ENCODE measurements at regions not wholly inside any gene's neighbourhood (a gene's known extent, or its start where the extent isn't known, plus 50 kb on each side); places are given as distances from the start of the nearest gene placed in this dataset.

DNA sequence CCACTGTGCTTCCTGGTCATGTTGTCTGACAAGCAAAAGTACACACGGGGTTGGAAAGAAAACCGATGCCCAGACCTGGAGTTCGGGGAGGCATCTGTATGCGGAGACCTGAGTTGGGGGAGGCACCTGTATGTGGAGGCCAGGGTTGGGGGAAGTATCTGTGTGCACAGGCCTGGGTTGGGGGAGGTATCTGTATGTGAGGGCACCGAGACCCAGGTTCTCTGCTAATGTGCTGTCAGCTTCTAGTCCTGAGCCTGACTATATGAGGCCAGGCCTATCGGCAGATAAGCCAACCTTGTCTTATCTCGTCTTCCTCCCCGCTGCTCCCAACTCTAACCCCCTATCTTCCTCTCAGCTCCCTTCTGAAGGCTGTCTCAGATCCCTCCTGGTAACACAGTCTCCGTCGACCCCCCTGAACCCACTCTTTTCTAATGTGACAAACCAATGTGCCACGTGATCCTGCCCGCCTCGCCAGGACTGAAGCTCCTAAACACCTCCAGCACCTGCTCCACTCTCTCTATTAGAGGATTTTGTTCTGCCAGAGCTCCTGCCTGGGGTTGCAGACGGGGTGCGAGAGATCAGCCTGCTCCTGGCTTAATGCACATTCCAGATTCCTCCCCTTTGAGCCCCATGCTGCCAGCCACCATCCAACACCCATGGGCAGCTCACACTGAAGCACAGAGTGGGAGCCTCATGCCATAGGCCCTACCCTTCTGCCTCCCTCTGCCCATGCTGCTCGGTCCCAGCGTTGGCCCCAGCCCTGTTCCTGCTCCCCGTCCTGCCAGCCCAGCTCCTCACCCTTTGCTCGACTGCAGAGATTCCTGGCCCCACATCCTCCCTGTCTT, 188.4 kb downstream of the SH3BP4 start:
- peaks cover 0 to 58% (median 15%) of the 10 kb centered on the region in 5 experiments for H3K27me3 ChIP-seq (replicated peaks in 2 of 5; ENCODE audit: control insufficient read depth in 4 of 5, insufficient read depth in 5 of 5, low read length in 4 of 5)
- no peaks in the 10 kb centered on the region for H3K4me1 ChIP-seq (ENCODE audit: control extremely low read depth in 1 of 4, control insufficient read depth in 4 of 4, insufficient read depth in 4 of 4, low read length in 3 of 4)
- ChIA-PET POLR2A (no interaction called here), CTCF (interaction anchor here (1.4 kb wide), 1 partner anchor 606 kb away, joined by 3 read pairs; no protein-coding TSS in a partner anchor)
- H3K27ac ChIP-seq (ENCODE audit: insufficient read depth in 1 of 2, low read depth in 1 of 2, low read length in 2 of 2, poor library complexity in 1 of 2, severe bottlenecking in 2 of 2), result no peak overlapping the region
- H3K4me3 ChIP-seq (ENCODE audit: control insufficient read depth in 1 of 7, extremely low read depth in 1 of 7, insufficient read depth in 4 of 7, low read depth in 2 of 7, low read length in 6 of 7), result no peak overlapping the region
- no peak for DNase-seq
- H3K36me3 ChIP-seq (ENCODE audit: control insufficient read depth in 4 of 4, insufficient read depth in 4 of 4, low read length in 3 of 4), result no peaks in the 10 kb centered on the region
- WGBS (ENCODE audit: insufficient coverage), result 95% methylated on average over 17 of the region's 19 CpGs
- no peaks in the 10 kb centered on the region for H3K9me3 ChIP-seq (ENCODE audit: control extremely low read depth in 1 of 5, control insufficient read depth in 4 of 5, insufficient read depth in 2 of 5, low read depth in 1 of 5, low read length in 4 of 5)

DNA sequence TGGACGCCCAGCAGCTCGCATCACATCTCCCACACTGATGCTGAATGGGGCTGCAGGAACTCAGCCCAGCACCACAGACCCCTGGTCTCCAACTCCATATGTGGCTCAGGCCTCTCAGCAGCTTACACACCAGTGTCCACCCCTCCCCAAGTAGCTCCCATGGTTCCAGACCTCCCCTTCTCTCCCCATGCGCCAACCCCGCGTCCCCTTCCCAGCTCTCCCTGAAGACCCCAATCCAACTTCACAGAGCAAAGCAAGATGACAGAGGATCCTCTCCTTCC, 188.9 kb downstream of the SH3BP4 start:
- ChIA-PET CTCF (no interaction called here), POLR2A (no interaction called here)
- Histone ChIP-seq H3K9me3 (ENCODE audit: control extremely low read depth in 1 of 5, control insufficient read depth in 4 of 5, insufficient read depth in 2 of 5, low read depth in 1 of 5, low read length in 4 of 5) (no peaks in the 10 kb centered on the region), H3K27ac (ENCODE audit: insufficient read depth in 1 of 2, low read depth in 1 of 2, low read length in 2 of 2, poor library complexity in 1 of 2, severe bottlenecking in 2 of 2) (no peak overlapping the region), H3K4me3 (ENCODE audit: control insufficient read depth in 1 of 7, extremely low read depth in 1 of 7, insufficient read depth in 4 of 7, low read depth in 2 of 7, low read length in 6 of 7) (no peak overlapping the region), H3K27me3 (replicated peaks in 2 of 5; ENCODE audit: control insufficient read depth in 4 of 5, insufficient read depth in 5 of 5, low read length in 4 of 5) (peaks cover 0 to 57% (median 16%) of the 10 kb centered on the region in 5 experiments), H3K36me3 (ENCODE audit: control insufficient read depth in 4 of 4, insufficient read depth in 4 of 4, low read length in 3 of 4) (no peaks in the 10 kb centered on the region), H3K4me1 (ENCODE audit: control extremely low read depth in 1 of 4, control insufficient read depth in 4 of 4, insufficient read depth in 4 of 4, low read length in 3 of 4) (no peaks in the 10 kb centered on the region)
- no peak for DNase-seq
- 92% methylated on average over 5 of the region's 5 CpGs for WGBS (ENCODE audit: insufficient coverage)

- peaks cover 0 to 59% (median 18%) of the 10 kb centered on the region in 5 experiments for H3K27me3 ChIP-seq (replicated peaks in 2 of 5; ENCODE audit: control insufficient read depth in 4 of 5, insufficient read depth in 5 of 5, low read length in 4 of 5)
- ChIA-PET CTCF (no interaction called here), POLR2A (no interaction called here)
- no peak for DNase-seq
- no peaks in the 10 kb centered on the region for H3K36me3 ChIP-seq (ENCODE audit: control insufficient read depth in 4 of 4, insufficient read depth in 4 of 4, low read length in 3 of 4)
- no peak overlapping the region for H3K4me3 ChIP-seq (ENCODE audit: control insufficient read depth in 1 of 7, extremely low read depth in 1 of 7, insufficient read depth in 4 of 7, low read depth in 2 of 7, low read length in 6 of 7)
- no peaks in the 10 kb centered on the region for H3K9me3 ChIP-seq (ENCODE audit: control extremely low read depth in 1 of 5, control insufficient read depth in 4 of 5, insufficient read depth in 2 of 5, low read depth in 1 of 5, low read length in 4 of 5)
- no peak overlapping the region for H3K27ac ChIP-seq (ENCODE audit: insufficient read depth in 1 of 2, low read depth in 1 of 2, low read length in 2 of 2, poor library complexity in 1 of 2, severe bottlenecking in 2 of 2)
- WGBS (ENCODE audit: insufficient coverage), result 96% methylated on average over 10 of the region's 12 CpGs
- H3K4me1 ChIP-seq (ENCODE audit: control extremely low read depth in 1 of 4, control insufficient read depth in 4 of 4, insufficient read depth in 4 of 4, low read length in 3 of 4), result no peaks in the 10 kb centered on the region
Measured at GRCh38 chr2:235141411-235142128, 189.8 kb downstream of the SH3BP4 start.

- DNase-seq, result no peak
- peaks cover 2 to 69% (median 19%) of the 10 kb centered on the region in 5 experiments for H3K27me3 ChIP-seq (replicated peaks in 2 of 5; ENCODE audit: control insufficient read depth in 4 of 5, insufficient read depth in 5 of 5, low read length in 4 of 5)
- no peaks in the 10 kb centered on the region for H3K4me1 ChIP-seq (ENCODE audit: control extremely low read depth in 1 of 4, control insufficient read depth in 4 of 4, insufficient read depth in 4 of 4, low read length in 3 of 4)
- H3K4me3 ChIP-seq (ENCODE audit: control insufficient read depth in 1 of 7, extremely low read depth in 1 of 7, insufficient read depth in 4 of 7, low read depth in 2 of 7, low read length in 6 of 7), result no peak overlapping the region
- WGBS (ENCODE audit: insufficient coverage), result 92% methylated on average over 4 of the region's 4 CpGs
- ChIA-PET POLR2A (no interaction called here), CTCF (interaction anchor here (1.0 to 1.2 kb wide), 2 partner anchors 11 kb away, joined by 3 to 4 read pairs; no protein-coding TSS in a partner anchor)
- no peaks in the 10 kb centered on the region for H3K9me3 ChIP-seq (ENCODE audit: control extremely low read depth in 1 of 5, control insufficient read depth in 4 of 5, insufficient read depth in 2 of 5, low read depth in 1 of 5, low read length in 4 of 5)
- no peak overlapping the region for H3K27ac ChIP-seq (ENCODE audit: insufficient read depth in 1 of 2, low read depth in 1 of 2, low read length in 2 of 2, poor library complexity in 1 of 2, severe bottlenecking in 2 of 2)
- no peaks in the 10 kb centered on the region for H3K36me3 ChIP-seq (ENCODE audit: control insufficient read depth in 4 of 4, insufficient read depth in 4 of 4, low read length in 3 of 4)
Measured at GRCh38 chr2:235142601-235143000, 190.8 kb downstream of the SH3BP4 start.

DNA sequence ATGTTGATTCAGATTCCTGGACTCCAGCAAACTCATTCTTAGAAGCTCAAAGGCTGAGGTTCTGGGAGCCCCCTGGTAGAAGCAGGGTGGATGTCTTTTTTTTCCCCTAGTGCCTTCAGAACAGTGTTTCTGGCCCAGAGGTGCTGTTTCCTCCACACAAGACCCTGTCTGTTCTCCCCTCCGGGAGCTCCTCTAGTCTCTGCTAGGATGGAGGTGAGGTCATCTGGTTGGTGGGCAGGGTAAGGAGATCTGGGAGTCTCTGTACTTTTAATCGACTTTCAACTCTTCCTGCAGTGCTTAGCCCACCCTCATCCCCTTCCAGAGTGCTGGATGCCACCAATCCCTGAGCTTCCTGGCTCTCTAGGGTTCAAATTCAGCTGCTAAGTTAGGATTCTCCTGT, 192.0 kb downstream of the SH3BP4 start:
- WGBS (ENCODE audit: insufficient coverage), result no CpG with 5 or more reads among the region's 2 CpGs
- Histone ChIP-seq H3K36me3 (ENCODE audit: control insufficient read depth in 4 of 4, insufficient read depth in 4 of 4, low read length in 3 of 4) (no peaks in the 10 kb centered on the region), H3K9me3 (ENCODE audit: control extremely low read depth in 1 of 5, control insufficient read depth in 4 of 5, insufficient read depth in 2 of 5, low read depth in 1 of 5, low read length in 4 of 5) (no peaks in the 10 kb centered on the region), H3K27me3 (replicated peaks in 2 of 5; ENCODE audit: control insufficient read depth in 4 of 5, insufficient read depth in 5 of 5, low read length in 4 of 5) (peaks cover 2 to 66% (median 17%) of the 10 kb centered on the region in 5 experiments), H3K4me1 (ENCODE audit: control extremely low read depth in 1 of 4, control insufficient read depth in 4 of 4, insufficient read depth in 4 of 4, low read length in 3 of 4) (no peaks in the 10 kb centered on the region), H3K4me3 (ENCODE audit: control insufficient read depth in 1 of 7, extremely low read depth in 1 of 7, insufficient read depth in 4 of 7, low read depth in 2 of 7, low read length in 6 of 7) (no peak overlapping the region), H3K27ac (ENCODE audit: insufficient read depth in 1 of 2, low read depth in 1 of 2, low read length in 2 of 2, poor library complexity in 1 of 2, severe bottlenecking in 2 of 2) (no peak overlapping the region)
- no peak for DNase-seq
- ChIA-PET POLR2A (no interaction called here), CTCF (interaction anchor here (0.6 to 1.2 kb wide), 3 partner anchors 8 to 445 kb away, joined by 4 to 5 read pairs (median 4); no protein-coding TSS in a partner anchor)

GRCh38 chr2:235144291-235144690, 192.5 kb downstream of the SH3BP4 start:
- H3K9me3 ChIP-seq (ENCODE audit: control extremely low read depth in 1 of 5, control insufficient read depth in 4 of 5, insufficient read depth in 2 of 5, low read depth in 1 of 5, low read length in 4 of 5), result no peaks in the 10 kb centered on the region
- H3K36me3 ChIP-seq (ENCODE audit: control insufficient read depth in 4 of 4, insufficient read depth in 4 of 4, low read length in 3 of 4), result no peaks in the 10 kb centered on the region
- WGBS (ENCODE audit: insufficient coverage), result 79% methylated on average over 2 of the region's 4 CpGs

GRCh38 chr2:235146206-235146605, 194.4 kb downstream of the SH3BP4 start:
- Histone ChIP-seq H3K27ac (ENCODE audit: insufficient read depth in 1 of 2, low read depth in 1 of 2, low read length in 2 of 2, poor library complexity in 1 of 2, severe bottlenecking in 2 of 2) (no peak overlapping the region), H3K4me3 (ENCODE audit: control insufficient read depth in 1 of 7, extremely low read depth in 1 of 7, insufficient read depth in 4 of 7, low read depth in 2 of 7, low read length in 6 of 7) (no peak overlapping the region), H3K36me3 (ENCODE audit: control insufficient read depth in 4 of 4, insufficient read depth in 4 of 4, low read length in 3 of 4) (no peaks in the 10 kb centered on the region), H3K9me3 (ENCODE audit: control extremely low read depth in 1 of 5, control insufficient read depth in 4 of 5, insufficient read depth in 2 of 5, low read depth in 1 of 5, low read length in 4 of 5) (no peaks in the 10 kb centered on the region), H3K27me3 (replicated peaks in 2 of 5; ENCODE audit: control insufficient read depth in 4 of 5, insufficient read depth in 5 of 5, low read length in 4 of 5) (peaks cover 2 to 74% (median 21%) of the 10 kb centered on the region in 5 experiments), H3K4me1 (ENCODE audit: control extremely low read depth in 1 of 4, control insufficient read depth in 4 of 4, insufficient read depth in 4 of 4, low read length in 3 of 4) (no peaks in the 10 kb centered on the region)
- WGBS (ENCODE audit: insufficient coverage), result no CpG with 5 or more reads among the region's 1 CpG
- no peak for DNase-seq
- ChIA-PET POLR2A (no interaction called here), CTCF (interaction anchor here (0.8 kb wide), 1 partner anchor 12 kb away, joined by 3 read pairs; no protein-coding TSS in a partner anchor)

More at GRCh38 chr2:235144291-235144690, 192.5 kb downstream of the SH3BP4 start:
- peaks cover 2 to 71% (median 17%) of the 10 kb centered on the region in 5 experiments for H3K27me3 ChIP-seq (replicated peaks in 2 of 5; ENCODE audit: control insufficient read depth in 4 of 5, insufficient read depth in 5 of 5, low read length in 4 of 5)
- ChIA-PET POLR2A (no interaction called here), CTCF (interaction anchor here (0.6 to 1.0 kb wide), 2 partner anchors 9 to 444 kb away, joined by 4 to 5 read pairs; no protein-coding TSS in a partner anchor)
- H3K4me1 ChIP-seq (ENCODE audit: control extremely low read depth in 1 of 4, control insufficient read depth in 4 of 4, insufficient read depth in 4 of 4, low read length in 3 of 4), result no peaks in the 10 kb centered on the region
- no peak overlapping the region for H3K27ac ChIP-seq (ENCODE audit: insufficient read depth in 1 of 2, low read depth in 1 of 2, low read length in 2 of 2, poor library complexity in 1 of 2, severe bottlenecking in 2 of 2)
- H3K4me3 ChIP-seq (ENCODE audit: control insufficient read depth in 1 of 7, extremely low read depth in 1 of 7, insufficient read depth in 4 of 7, low read depth in 2 of 7, low read length in 6 of 7), result no peak overlapping the region
- DNase-seq, result no peak

Measured in common myeloid progenitor, CD34-positive (primary cell).